Ecto neural progenitor cell (in vitro differentiated cells): ENCODE measurements at regions not wholly inside any gene's neighbourhood (a gene's known extent, or its start where the extent isn't known, plus 50 kb on each side); places are given as distances from the start of the nearest gene placed in this dataset.
"Not testable (repeated sequence)": the region's sequence is repeated elsewhere in the genome, so short reads cannot be mapped to it uniquely, and the experiment has no call there.

Experiments
- DNase-seq: peaks from one replicate; pipeline ENCODE4 v3.0.0-alpha.2; 2018; ENCODE audit warnings: low spot score

DNA sequence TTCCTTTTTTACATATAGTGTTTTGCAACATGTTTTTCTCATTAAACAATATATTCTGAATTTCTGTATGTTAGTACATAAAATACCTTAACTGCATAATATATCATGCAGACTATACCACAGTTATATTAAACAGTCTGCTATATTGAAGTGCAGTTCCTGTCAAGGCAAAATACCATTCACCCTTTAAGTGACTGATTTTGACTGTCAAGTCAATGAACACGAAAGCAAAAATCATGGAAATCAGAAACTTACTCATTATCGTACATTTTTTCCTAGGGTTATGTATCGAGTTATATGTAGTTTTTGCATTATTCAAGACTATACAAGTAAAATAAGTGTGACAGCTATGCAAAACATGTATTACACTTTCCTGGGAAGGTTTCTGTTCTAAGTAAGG lies 361.6 kb upstream of the MAP2 start:
- DNase-seq = no peak

DNA sequence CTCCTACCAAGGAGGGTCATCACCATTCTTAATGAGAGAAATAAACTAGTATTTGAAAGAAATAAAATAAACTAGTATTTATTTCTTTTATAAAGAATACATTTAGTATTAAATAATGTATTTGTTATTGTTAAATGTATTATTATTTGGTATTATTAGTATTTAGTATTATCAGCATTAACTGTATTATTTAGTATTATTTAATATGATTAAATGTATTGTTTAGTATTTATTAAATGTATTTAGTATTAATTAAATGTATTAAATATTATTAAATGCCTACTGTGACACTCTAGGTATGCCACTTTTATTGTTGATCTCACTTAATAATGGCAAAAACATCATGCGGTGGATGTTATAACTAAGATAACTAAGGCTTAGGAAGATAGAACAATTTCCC lies 353.6 kb upstream of the MAP2 start:
- DNase-seq = no peak

DNA sequence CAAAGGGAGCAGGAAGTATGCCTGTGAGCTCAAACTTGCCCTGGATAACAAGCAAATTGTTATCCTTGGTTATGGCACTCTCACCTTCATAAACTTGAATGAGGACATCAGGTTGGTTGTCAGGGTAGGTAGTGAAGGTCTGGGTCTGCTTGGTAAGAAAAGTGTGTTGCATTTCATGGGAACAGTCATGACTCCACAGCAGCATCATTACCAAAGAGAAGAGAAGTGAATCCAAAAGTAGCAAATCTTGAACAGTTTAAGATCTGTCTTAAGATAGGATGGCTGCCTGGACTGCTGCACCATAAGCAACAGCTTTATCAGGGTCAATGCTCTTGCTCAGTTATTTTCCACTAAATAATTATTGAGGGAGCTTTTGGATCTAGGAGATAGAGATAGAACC lies 350.7 kb upstream of the MAP2 start:
- DNase-seq = no peak

DNA sequence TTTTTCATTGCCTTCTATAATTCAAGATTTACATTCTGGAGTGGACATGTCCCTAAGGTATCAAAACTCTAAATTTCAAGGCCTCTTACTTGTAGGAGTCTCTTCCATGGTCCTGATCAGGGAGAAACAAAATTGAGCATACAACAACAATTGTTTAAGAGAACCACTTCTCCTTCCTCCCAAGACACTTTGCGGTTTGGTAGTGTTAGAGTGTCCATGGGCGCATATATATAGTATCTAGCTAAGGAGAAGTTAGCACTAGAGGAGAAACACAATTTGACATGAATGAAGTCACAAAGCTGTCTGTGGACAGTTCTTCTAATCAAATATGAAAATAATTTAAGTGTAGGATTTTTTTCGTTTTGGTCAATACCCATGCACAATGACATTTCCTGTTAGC lies 349.1 kb upstream of the MAP2 start:
- DNase-seq = no peak

DNA sequence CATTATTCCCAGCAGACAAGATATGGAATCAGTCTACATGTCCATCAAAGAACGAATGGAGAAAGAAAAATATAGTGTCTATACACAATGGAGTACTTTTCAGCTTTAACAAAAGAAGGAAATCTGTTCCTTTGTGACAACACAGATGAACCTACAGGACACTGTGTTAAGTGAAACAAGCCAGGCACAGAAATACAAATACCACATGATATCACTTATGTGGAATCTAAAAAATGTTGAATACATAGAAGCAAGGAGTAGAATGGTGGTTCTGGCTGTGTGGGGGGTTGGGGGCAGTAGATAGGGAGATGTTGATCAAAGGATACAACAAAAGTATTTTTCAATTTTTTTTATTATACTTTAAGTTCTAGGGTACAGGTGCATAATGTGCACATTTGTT lies 347.7 kb upstream of the MAP2 start:
- DNase-seq = no peak

DNA sequence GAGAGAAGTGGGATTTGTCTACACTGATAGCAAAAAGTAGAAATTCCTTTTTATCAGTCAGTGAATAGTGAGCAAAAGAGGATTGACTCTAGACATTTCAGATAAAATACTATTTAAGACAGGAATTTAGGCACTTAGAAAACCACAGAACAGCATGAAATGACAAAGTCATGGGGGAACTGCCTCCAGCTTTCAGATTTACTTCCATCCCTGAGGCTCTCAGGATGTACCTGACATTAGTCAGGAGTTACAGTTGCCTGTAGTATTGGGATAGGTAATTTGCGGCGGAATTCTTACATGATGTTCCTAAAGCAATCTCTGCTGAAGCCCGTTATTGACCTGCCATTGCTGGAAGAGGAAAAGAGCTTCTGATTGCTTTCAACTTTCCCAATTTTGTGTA lies 337.1 kb upstream of the MAP2 start:
- no peak for DNase-seq

DNA sequence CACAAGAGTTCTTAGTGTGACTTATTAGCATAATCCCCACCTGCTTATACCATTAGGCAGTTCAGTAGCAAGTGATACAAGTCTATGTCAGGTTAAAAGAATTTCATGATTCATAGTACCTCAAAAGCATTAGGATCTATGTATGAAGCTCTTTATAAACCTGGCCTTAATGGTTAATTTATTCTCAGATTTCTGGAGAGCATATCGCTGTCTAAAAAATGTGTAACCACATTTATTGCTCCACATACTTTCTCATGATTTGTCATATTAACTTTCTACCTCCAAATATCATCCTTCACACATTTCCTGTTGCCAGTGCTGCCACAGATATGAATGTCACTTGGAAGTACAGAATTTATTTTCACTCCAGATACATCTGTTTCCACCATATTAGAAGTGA lies 332.8 kb upstream of the MAP2 start:
- DNase-seq = no peak

DNA sequence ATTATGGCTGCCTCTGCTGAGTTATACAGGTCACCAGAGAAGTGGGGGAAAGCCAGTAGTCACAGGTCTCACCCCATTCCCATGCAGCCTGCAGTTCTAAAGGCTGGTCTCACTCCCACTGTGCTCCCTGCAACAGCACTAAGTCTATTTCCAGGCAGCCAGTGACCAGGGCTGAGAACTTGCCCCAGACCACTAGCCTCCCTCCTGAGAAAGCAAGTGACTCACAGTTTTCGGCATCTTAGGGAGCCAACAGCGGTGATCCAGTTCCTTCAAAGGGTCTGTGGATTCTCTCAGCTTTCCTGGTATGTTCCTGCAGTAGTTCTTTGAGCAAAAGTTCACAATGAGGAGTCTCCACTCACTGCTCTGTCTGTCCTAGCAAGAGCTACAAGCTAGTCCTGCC lies 329.6 kb upstream of the MAP2 start:
- DNase-seq = no peak

DNA sequence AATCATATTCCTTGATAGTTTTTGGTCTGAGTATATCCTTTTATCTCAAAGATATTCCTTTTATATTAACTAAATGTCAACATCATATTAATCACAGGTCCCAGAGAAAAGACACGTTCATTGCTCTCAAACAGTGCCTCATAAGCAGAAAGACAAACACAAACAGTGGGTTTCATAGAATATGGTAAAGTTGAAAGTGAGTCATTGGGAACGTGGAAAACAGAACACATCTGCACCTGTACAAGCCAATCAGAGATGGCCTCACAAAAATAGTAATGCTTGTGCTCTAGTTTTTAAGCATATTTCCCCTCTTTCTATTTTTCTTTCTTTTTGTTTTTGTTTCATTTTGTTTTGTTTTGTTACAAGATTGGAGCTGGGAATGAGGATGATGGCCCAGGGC lies 328.4 kb upstream of the MAP2 start:
- no peak for DNase-seq

DNA sequence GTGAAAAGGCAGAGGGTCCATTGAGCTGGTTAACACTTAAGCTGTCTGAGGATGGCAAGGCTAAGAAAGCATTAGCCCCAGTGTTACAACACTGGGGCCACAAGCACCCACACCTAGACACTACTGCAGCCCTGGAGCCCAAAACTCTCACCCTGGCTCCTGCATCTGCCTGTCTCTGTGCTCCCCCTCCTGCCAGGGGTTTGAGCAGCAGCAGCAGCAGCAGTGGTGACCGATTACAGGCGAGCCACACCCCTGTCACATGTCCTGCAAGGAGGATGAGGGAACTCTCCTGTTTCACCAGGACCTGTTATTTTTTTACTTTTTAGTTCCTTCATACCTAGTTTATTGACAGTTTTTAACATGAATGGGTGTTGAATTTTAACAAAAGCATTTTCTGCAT lies 326.7 kb upstream of the MAP2 start:
- no peak for DNase-seq

DNA sequence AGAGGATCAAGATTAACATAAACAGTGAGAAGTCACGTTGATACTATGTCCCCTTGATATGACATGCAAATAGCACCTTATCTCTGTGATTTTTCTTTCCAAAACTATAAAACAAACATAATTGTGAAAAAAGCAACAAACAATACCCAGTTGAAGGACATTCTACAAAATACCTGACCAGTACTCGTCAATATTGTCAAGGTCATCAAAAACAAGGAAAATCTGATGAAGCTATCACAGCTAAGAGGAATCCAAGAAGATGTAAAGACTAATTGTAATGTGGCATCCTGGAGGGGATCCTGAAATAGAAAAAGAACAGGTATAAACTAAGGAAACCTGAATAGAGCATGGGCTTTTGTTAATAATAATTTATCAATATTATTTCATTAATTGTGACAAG lies 321.5 kb upstream of the MAP2 start:
- no peak for DNase-seq

DNA sequence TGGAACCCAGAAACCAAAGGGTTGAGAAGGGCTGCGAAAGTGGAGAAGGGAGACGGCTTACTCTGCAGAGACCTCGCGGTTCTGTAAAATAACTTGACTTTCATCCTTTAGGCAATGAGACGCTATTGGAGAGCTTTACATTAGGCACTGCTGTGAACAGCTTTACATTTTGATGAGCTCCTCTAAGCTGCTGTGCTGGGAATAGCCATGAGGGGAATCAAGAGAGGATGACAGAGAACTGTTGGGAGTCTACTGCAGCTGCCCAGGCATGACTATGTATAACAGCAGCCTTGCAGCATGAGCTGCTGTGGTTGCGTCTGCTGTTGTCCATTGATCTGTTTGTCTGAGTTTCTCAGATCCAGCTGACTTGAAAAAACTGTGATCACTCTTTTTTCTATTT lies 310.8 kb upstream of the MAP2 start:
- DNase-seq = peak; percentile 55

DNA sequence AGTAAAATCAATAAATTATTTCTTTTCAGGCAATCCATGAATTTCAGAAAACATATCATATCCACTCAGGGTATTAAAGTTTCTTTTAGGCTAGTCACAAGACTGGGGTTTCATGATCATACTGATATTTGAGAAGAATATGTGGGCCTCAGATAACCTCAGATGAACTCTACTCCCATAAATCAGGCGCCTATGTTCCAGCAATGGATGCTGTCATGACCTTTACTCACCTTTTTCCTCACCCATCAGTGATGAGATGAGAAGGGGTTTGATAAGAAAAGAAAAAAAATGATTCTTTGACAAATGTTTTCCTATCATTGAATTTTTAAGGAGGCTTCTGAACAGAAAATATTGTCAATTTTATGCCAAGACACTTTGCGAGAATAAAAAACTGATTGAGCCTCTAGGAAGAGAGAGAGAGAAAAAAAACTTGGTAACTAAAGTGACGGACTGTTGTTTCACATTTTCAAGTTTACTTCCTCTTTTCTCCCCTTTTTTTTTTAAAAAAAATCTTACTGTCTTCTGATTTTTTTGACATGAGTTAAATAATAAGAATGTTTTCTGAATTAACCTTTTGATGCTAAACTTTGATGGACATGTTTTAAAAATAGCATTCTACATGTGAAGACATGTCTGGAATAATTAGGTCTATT lies 309.1 kb upstream of the MAP2 start:
- DNase-seq = no peak

DNA sequence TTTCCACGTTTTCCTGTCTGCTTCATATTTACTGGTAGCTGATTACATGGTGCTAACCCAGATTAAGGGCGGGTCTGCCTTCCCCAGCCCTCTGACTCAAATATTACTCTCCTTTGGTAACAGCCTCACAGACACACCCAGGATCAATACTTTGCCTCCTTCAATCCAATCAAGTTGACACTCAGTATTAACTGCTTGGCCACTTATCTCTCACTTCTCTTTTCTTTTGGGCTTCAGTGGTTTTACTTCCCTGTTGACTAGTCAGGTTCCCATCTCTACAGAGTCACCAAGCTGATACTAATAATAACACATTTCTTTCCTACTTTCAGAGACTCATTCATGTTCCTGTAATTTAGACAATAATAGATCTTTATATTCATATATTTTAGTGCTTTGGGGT lies 302.2 kb upstream of the MAP2 start:
- no peak for DNase-seq

DNA sequence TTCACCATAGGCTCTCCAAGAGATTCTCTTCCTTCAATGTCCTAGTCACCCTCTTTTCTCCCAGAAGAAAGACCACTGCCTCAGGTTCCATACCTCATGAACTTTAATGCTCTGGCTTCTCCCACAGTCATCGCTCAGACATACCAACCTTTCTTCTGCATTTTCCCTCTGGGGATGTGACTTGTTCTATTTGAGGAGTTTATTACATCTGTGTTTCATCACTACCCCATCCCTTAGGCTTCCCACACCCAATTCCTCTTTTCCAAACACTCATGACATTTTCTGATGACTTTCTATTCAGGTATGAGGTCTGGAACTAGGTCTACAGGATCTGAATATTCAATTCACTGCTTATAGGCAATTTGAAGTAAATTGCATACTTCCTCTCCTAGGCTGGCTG lies 298.6 kb upstream of the MAP2 start:
- DNase-seq = no peak

DNA sequence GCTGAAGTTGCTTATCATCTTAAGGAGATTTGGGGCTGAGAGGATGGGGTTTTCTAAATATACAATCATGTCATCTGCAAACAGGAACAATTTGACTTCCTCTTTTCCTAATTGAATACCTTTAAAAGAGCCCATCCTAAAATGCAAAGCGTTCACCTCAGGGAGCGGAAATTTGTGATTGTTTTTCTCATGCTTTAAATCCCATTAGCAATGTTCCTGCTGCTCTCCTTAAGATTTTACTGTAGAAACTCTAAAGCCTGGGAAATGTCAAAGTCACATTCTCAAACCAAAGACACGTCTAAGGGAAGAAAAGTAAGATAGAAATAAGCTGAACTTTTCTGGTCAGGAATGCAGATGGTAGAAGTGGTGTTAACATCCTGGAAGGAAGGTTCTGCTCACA lies 285.8 kb upstream of the MAP2 start:
- DNase-seq = no peak

DNA sequence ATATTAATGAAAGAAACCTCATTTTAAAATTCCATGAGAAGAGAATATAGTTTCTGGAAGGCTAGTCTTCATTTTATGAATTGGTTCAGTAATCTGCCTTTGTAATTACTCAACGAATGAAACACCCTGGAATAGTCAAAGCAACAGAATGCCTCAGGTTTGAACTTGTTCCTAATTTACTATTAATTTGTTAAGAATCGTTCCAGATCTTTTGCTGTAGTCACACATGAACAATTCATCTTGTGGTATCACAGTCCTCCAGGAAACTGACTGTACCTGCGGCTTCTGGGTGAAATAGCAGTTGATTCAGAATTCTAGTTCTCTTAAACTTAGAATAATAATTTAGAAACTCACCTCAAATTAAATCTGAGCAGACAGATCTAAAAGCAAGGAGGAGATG lies 282.7 kb upstream of the MAP2 start:
- no peak for DNase-seq

DNA sequence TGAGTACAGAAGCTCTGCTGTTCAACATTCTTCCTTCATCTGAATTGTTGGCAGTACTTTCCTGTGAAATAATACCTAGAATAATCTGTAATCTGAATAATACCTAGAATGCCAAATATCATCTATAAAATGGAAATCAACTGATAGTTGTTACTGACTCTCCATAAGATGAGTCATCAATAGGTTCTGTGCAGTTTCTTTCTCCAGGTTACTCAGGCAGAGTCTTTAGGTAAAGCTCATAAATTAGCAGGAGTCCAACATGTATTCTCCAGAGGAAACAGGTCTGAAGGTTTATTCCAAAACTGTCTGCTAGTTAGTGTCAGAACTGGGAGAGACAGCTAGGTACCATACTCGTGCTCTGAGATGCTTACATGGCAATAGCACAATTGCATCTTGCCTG lies 282.0 kb upstream of the MAP2 start:
- DNase-seq = no peak

DNA sequence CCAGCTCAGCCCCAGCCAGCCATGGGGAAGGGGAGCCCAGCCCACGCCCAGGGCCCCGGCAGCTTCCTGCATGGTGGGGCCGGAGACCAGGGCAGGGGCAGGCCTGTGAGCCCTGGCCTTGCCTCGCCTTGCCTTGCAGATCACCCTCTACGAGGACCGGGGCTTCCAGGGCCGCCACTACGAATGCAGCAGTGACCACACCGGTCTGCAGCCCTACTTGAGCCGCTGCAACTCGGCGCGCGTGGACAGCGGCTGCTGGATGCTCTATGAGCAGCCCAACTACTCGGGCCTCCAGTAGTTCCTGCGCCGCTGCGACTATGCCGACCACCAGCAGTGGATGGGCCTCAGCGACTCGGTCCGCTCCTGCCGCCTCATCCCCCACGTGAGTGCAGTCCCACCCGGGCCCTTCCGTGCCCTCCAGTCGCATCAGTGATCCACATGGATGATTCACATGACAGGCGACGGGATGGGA lies 278.6 kb upstream of the MAP2 start:
- DNase-seq = not testable (repeated sequence)

DNA sequence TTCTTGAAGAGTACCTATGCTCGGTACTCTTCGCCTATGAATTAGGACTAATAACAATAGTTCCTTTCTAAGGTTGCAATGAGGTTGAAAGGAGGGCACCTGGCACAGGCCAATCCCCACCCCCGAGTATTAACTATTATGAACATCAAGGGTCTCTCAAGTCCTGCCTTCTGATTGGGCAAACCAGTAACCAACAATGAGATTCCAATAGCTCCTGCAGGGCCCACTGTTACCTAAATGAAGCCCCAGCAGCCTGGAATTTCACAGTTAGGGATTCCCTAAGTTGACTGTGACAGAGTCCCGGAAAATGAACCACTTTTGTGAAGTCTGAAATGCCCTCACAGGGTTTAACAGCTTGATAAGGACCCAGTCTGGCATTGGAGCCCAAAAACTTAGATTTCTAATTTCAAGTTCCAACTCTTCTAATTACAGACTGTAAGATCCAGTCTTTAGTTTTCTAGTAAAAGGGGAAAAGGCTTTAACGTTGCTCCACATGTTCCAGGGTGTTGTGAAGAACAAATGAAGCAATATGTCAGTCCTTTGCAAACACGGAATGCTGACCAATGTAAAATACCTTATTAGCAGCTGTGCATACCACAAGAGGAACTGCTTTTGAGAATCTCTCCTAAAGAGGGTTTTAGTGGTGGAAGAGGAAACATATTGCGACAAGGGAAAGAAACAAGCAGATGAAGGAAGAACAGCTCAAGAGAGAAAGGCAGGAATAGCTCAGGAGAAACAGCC lies 277.7 kb upstream of the MAP2 start:
- DNase-seq = no peak

DNA sequence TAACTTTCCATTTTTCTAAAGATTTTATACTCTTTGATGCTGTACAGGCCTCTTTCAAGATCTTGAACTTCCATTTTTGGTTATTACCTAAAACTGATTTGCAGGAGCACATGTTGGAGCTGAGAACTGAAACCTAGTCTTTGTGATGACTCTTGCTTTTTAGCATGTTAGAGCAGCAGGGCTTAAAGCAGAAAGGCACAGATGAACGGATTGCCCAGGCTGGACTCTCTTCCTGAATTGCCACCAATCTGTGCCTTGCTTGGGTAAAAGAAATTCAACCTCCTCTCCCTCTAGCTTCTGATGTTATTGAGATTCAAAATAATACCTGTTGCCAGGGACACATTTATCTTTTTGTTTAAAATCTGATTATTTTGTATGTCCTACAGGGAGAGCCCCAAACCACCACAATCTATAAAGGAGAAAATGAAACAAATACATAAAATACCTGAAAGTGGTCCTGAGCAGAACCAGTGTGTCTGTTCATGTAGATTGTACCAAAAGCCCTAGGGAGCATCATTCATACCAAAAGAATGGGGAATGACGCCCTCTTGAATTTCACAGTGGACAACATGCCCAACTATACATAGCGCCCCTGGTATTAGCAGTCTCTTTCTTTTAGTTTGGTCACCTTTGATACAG lies 277.0 kb upstream of the MAP2 start:
- no peak for DNase-seq

DNA sequence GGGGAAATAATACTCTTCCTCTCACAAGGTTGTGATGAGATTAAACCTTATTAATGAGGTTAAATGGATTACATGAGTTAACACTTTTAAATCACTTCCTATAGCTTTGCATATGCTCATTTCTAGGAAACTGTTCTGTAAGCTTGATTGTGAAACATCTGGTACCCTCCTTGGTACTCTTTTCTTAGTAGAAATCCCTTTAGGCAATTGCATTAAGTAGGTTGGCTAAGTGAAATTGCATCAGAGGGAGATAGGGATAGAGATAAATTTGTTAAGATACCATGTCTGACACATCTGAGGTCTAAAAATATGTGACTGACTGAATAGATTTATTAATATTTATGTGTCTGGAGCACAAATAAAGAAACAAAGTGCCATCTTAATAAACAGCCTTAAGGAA lies 275.9 kb upstream of the MAP2 start:
- no peak for DNase-seq

DNA sequence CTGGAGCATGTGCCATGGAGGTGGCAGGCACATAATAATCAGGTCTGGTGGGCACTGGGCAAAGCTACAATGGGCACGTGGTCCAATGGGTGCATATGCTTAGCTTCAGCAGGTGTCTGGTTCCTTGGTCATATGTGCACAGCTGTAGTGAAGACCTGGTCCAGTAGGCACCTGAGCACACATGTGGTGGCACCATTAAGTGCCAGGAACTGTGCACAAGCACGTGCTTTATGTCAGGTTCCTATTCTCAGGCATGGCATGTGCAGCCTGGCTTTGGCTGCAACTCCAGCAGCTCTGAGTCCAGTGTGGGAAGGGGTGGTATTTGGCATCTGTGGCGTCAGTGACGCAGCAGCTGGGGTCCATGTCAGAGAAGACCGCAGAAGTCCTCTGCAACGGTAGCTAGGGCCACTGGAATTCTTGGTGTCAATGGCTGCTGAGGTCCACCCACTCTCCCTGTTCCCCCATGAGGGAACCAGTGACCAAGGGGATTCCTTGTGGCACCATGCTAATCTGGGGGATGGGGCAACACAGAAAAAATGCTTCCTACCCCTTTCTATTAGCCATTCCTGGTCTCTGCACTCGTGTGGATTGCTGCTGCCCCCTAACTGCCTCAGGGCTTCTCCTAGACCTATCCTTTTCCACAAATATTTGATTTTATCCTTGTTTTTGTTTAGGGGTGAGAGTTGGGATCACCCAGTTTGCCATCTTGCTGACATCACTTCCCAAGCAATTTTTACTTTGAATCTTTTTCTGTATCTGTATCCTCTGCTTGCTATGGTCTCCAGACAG lies 262.9 kb upstream of the MAP2 start:
- no peak for DNase-seq
